Spleen (tissue), 7 donors: ENCODE measurements at regions not wholly inside any gene's neighbourhood (a gene's known extent, or its start where the extent isn't known, plus 50 kb on each side); places are given as distances from the start of the nearest gene placed in this dataset.

ENCODE experiments used
- CTCF ChIP-seq, 11 experiments: fragments of 200-600 bp in 7 of 11; fragments of 450-650 bp in 4 of 11; sonication (generic) in 4 of 11; IDR thresholded peaks in 8 of 11; conservative IDR thresholded peaks in 3 of 11; 1 replicate in 7 of 11; 2 replicates in 4 of 11; pipeline versions ENCODE4 v1.4.0 to v1.8.0; 2016 to 2021; ENCODE audit warnings: antibody characterized with exemption in 11 of 11, inconsistent platforms in 4 of 11, mild to moderate bottlenecking in 1 of 11
- POLR2A ChIP-seq, 3 donors: fragments of 450-650 bp; IDR thresholded peaks; one replicate each; pipeline ENCODE4 v1.5.1; 2017; ENCODE audit warnings: antibody characterized with exemption in 3 of 3, mild to moderate bottlenecking in 1 of 3
- POLR2AphosphoS5 ChIP-seq, 3 donors: sonication (generic); formaldehyde crosslinking; IDR thresholded peaks; one replicate each; pipeline ENCODE4 v1.5.1; 2017; ENCODE audit warnings: antibody characterized with exemption in 3 of 3
- donor health status: DM: no; HTN: no; CAD: no; lungs with moderate emphysema.
- donor health status: DM: no; HTN: no; CAD: no.
- donor health status: DM: no; HTN: no; CAD: no.

- no peak for TF ChIP-seq CTCF (IDR thresholded peaks at IDR 0.05 in 8 of 11, conservative IDR thresholded peaks at IDR 0.05 in 3 of 11)
- no peak for TF ChIP-seq POLR2AphosphoS5 (IDR thresholded peaks at IDR 0.05)
- TF ChIP-seq POLR2A (IDR thresholded peaks at IDR 0.05) = no peak
Measured at GRCh38 chr16:85167589-85168537, 55.6 kb upstream of the CIBAR2 start.
